Midbrain (tissue), 1 donor: ENCODE measurements at regions not wholly inside any gene's neighbourhood (a gene's known extent, or its start where the extent isn't known, plus 50 kb on each side); places are given as distances from the start of the nearest gene placed in this dataset.

Experiments
- DNase-seq: peaks from one replicate; lab custom pipeline; 2025; lab: John Stamatoyannopoulos, UW

DNA sequence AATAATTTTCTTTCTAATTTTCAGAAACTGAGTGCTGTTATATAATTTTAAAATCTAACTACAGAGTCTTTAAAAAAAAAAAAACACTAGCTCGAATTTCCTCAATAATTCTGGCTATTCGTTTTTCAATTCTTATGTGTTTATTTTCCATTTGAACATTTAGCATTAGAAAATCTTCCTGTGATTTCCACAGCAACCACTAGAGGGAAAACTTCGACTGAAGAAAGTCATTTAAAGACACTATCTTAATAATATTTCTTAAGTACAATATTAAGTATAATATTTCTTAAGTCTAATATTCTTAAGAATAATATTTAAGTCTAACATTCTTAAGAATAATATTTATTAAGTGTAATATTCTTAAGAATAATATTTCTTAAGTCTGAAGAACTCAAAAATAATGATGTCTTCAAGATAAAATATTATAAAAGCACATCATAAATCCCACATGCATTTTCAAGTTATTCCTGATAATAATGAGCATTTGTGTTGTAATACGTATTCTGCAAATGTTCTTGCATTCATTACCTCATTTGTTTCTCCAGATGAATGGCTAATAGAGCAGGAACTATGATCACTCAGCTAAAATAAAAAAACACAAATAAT lies 118.4 kb upstream of the WDR17 start:
- peak; percentile 50 for DNase-seq

DNA sequence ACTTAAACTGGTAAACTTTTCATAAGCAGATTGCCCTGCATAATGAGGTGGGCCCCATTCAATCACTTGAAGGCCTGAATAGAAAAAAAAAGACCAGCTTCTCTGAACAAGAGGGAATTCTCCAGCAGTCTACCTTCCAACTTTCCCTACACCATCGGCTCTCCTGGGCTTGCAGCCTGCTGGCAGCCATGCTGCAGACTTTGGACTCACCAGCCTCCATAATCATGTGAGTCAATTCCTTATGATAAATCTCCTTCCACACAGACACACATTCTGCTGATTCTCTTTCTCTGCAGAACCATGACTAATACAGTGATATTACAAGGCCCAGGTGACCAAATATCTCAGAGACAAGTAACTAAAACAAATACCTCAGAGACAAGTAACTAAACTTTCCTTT lies 113.8 kb upstream of the WDR17 start:
- no peak for DNase-seq

DNA sequence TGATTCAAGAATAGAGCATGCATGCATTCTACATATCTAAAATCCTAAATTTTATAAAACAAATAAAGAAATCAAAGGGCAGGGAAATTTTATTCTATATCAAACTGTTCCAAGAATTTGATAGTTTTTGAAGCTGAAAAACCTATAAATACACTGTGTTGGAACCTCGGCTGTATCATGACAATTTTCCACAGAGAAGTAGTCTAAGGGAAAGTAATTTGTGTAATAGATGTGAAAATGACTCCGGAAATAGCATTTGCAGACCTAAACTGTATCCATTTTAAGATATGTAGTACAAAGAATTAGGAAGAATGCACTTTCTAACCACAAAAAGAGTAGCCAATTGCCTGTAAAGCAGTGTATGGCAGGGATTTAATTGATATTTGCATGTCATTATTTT lies 112.5 kb upstream of the WDR17 start:
- DNase-seq = no peak

DNA sequence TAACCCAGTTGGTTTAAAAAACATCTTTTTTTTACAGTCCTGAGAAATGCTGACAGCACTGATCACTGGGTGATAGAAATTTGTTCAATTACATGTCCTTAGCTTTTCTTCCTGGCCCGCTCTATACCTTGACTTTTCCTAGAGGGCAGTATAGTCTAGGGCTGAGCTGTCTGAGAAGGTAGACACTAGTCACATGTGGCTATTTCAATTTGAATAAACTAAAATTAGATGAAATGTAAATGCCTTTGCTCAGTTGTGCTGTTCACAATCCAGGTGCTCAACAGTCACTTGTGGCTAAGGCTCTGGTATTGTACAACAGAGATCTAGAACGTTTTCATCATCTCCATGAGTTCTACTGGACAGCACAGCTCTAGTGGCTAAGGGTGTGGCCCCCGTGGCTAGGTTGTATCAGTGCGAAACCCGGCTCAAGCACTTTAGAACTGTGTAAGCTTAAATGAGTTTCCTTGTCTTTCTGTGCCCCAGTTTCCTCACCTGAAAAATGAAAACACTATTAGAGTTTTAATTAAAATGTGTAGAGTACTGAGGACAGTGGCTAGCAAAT lies 111.6 kb upstream of the WDR17 start:
- no peak for DNase-seq

DNA sequence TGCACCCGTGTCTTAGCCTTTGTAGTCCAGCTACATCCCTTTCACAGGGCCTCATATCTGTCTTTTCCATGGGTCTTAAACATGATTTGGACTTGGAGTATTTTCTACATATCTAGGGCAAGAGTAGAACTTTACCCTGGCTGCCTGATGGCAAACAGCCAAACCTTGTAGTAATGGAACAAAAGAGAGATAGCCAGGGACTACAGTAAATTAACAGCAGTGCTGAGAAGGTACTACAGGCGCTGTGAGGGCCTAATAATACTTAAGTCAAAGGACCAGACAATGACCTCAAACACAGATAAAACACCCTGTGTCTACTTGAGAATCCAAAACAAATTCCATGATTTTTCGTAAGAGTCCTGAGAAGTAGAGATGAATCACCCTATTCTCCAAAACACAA lies 111.0 kb upstream of the WDR17 start:
- no peak for DNase-seq

DNA sequence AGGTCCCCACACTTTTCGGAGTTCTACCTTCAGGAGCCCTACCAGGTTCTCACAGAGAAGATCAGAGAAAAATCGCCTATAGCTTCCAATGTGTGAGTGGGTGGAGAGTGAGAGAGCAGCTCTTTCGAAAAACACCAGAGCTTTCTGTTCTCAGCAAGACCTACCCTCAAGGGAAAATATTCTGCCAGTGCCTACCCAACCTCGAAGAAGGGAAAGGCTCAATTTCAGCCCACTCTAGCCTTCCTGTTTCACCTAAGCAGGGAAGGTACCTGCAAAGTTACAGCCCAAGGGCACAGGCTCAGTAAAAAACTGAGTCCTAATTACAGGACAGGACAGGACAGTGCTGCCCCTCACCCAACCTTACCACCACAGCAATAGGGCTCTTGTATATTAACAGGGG lies 104.0 kb upstream of the WDR17 start:
- no peak for DNase-seq

DNA sequence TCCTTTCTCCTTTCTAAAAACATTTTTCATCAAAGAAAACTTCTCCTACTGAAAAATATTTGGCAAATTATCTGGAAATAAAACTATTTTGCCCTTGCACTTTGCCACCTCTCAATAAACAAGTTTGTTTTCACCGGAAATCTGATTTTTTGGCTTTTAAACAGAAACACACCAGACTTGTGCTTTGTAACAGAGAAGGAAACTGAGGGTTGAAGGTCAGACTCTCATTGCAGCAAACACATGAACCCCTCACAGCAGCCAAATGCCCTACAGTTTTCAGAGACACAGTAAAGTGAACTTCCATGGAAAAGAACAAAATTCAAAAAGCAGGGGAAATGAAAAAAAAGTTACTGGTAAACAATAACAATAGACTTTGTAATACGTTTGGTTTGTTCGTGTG lies 95.6 kb upstream of the WDR17 start:
- peak; percentile 12 for DNase-seq

DNA sequence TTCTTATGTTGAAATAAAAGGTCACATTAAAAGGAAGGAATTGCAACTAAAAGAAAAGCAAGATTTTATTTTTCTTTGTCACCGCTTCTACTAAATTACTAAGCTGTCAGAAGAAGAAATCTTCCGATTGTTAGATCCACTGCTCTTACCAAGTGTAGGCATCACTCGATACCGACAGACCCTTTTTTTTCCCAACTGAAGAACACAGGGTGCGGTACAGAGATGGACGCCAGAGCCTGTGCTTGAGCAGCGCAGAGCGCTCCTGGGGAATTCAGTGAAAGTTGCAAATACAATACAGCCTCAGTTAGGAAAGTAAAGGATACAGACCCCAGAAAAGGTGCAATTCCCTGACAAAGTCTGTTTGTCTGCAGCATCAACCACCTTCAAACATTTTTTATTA lies 94.9 kb upstream of the WDR17 start:
- DNase-seq = no peak

DNA sequence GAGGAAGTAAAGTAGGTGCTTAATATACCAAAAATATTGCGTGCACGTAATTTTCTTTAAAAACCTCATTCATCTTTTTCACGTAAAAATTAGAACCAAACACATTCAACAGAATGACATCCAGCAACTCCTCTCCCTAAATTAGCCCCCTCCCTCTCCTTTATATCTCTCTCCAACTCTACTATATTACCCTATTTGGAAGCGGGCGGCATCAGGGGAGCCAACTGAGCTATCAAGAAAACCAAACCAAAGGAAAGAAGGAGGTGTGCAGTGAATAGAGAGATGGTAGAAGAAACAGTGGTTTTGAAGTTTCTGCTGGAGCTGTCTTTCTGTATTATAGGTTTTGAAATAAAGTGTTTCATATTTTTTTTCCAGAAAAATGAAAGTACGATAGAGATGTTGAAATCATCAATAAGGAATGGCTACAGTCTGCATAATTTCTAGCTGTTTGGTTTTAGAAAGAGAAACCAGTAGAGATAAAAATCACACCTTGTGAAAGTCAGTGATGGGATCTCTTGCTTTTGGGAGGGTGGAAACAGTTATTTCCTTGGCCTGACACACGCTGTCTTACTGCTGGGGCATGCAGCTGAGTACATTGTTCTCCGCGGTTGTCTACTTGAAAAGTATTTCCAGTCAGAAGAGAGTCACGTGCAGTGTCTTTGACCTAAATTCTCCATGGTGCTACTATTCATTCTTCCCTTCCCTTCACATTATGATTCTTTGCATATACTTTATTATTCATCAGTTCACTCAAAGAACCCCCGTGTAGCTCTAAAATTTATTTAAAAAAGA lies 94.1 kb upstream of the WDR17 start:
- DNase-seq = no peak

DNA sequence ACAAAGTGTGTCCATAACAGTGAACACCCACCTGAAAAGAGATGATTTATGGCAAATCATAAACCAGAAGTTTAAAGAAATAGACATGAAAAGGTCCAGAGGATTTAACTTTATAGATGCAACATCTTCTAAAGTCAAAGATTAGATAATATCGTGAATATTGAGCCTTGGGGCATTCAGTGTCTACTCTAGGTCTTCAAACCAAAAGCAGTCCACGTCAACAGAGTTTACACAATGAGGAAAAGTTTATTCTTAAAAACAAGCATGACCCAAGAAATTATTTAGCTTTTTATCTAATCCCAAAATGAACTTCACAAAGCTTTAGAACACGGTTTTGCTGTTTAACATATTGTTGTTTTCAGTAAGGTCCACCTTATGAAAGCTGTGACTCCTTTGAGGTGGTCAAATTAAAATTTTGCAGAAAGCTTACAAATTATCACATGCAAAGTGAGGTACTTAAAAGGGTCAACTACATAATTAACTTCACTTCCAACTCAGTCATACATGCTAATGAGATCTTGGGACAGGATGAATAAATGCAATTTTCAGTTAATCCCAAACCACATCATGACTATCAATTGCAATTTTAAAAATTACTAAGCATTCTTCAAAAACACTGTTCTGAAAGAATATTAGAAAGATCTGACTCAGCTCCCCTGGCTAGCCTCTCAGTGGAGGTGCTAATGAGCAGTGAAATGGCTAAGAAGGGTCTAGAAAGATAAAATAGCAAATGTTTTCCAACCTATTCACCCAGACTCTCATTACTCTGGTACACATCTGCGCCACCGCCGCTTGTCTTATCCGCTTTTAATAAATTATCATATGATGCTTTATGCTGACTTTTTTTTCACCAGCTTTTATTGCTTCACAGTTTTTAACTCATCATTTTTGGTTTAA lies 92.4 kb upstream of the WDR17 start:
- DNase-seq = no peak

DNA sequence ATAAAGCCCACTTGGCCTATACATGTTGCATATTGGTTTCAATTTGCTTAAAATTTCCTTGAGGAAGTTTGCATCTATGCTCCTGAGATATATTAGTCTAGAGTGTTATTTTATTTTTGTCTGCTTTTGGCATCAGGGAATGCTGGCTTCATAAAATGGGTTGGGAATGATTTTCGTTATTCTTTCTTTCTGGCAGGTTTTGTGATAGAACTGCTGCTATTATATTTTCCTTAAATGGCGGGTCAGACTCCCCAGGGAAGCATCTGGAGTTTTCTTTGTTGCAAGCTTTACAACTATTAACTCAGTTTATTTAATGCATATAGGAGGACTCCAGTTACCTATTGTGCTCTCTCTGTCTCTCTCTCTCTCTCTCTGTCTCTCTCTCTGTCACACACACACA lies 82.0 kb upstream of the WDR17 start:
- no peak for DNase-seq

DNA sequence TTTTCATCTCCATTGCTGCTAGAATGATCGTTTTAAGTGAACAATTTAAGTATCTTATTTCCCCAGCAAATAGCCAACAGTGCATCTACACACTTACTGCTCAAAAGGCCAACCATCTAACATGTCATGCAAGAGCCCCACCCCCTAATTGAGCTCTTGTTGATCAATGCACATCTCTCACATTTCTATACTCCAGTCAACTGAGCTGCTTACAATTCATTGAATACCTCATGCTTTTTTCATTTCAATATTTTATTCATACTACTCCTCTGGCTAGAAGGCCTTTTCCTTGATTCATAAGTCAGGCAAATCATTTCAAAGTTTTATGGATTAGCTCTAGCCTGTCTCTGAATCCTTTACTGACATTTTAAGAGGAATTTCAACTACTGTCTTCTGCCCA lies 79.0 kb upstream of the WDR17 start:
- DNase-seq = no peak

DNA sequence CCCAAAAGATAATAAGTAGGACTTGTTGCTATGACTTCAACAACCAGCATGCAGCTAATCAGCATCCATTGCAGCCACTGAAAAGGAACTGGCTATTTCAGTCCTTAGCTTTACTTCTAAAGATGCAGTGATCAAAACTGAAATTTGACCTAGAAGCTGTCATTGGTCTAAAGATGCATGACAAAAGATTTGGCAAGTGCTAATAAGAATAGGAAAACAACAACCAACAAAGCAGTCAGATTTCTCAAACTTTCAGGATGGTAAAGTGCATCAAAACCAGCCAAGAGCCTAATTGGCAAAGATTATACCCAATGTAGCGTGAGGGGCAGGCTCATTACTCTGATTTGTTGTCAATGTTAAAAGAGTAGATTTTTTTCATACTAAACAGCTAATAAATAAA lies 77.1 kb upstream of the WDR17 start:
- peak; percentile 18 for DNase-seq

DNA sequence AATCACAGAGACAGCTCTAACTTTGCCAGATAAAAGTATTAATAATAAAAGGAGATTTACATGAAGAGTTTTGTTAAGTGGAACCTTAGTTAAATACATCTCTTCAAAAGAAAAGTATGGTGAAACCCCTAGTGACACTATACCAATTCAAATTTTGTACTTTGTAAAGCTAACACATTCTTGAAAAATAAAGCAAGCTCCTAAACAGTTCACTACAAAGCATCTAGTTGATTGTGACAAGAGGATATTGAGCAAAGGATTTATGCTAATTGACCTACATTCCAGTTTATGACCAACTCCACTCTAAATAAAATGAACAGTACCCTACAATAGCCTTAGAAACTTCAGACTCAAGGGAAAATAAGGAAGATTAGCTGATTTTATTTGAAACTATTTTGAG lies 69.4 kb upstream of the WDR17 start:
- DNase-seq = no peak

DNA sequence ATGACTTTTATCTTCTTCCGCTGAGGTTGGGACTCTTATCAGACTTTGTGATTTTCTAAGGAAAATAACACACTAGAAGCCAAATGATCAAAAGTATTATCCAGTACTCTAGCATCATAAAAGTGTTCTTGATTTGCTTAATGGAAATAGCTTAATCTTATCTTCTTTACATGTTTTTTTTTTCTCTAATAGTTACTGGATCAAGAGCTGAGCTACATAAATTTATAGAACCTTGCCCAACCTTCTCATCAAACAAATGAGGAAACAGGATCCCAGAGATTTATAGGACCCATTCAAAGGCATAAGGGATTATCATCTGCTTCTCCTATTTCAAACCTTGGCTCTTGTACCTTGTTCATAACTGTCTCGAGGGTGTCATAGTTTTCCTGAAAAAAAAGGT lies 68.3 kb upstream of the WDR17 start:
- no peak for DNase-seq

DNA sequence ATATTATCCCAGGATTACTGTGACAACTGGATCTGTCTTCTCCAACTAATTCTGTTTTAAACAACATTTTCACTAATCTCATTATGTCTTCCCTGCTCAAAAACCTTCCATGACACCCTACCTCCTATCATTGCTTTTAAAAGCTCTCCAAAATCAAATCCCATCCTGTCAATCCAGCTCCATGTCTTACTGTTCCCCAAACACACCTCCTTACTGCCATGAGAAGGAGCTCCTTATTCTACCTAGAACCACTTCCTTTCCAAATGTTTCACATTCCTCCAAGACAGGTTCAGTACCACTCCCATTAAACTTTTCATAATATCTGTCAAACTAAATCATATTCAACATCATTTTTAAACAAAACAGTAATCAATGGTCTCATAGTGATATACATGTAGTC lies 66.9 kb upstream of the WDR17 start:
- DNase-seq = no peak

DNA sequence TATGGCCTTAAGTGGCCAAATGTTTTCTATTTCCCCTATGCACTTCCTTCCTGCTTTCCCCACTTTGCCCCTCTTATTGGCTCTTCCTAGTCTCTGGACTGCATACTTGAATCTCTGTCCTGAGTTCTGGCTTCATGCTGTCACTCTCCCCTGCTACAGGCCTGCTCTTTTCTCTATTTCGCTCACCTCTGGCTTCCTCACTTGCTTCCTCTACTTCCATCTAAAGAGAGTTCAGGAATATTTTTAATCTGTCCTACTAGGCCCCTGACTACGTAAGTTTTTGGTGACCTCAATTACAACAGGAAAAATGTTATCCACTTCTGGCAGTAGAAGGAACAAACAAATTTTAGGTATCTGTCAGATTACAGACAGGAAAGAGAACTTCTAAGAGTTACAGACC lies 65.7 kb upstream of the WDR17 start:
- DNase-seq = peak; percentile 22

DNA sequence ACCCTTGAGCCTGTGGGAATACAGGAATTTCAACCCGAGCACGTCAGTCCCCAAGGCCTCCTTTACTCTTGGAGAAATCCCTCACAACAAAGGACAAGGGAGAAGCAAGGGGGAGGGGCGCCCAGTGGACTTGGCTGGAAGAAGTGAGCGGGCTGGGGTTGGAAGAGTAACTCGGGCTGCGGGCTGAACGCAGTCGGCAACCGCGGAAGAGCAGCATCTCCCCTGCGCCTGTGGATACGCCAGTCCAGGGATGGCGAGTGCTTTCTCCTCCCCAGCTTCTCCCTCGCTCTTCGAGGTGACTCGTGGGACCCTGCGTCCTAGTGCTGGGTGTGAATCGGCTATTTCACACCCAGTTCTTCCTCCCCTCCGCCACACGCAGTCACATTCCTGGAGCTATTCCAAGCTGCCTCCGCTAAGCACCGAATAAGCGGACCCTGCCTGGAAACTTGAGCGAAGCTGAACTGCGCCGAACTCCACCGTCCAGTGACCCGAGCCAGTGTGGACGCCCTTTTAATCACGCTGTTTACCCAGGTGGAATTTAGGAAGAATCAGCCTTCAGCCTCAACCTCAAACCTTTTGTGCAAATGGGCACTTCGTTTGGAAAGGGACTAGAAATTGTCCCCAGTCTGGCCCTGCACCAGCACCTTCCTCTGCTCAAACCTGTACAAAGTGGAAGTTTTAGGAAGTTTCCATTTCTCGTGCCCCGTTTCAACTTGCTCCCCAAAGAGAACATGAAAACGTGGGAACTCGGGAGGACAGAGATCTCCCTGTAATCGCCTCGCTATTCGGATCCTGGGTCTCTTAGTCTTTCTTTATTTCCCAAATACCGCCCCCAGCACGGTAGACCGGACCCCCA lies 64.3 kb upstream of the WDR17 start:
- peak; percentile 75 for DNase-seq

DNA sequence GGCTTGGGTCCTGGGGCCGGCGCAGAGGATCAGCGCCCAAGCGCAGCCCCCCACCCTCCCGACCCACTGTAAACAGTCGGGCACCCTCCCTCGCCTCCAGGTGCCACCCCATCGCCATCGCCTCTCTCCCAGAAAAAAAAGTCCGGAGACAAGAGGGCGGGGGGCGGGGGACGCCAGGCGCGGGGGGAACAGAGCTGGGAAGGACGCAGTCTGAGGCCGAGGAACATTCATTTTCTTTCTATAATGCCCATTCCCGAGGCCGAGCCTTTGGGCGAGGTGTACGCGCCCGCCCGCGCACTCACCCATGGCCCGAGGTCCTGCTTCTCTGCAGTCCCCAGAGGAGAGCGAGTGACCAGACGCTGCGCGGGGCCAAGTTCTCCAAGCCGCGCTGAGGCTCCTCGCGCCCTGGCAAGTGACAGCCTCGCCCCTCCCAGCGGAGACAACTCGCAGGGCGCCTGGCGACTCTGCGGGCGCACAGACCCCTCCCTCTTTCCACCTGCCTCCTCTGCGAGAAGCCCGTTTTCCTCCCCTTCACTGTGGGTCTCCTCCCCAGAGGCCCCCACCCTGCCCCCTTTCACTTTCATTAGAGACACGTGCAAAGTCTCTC lies 63.5 kb upstream of the WDR17 start:
- peak; percentile 66 for DNase-seq

DNA sequence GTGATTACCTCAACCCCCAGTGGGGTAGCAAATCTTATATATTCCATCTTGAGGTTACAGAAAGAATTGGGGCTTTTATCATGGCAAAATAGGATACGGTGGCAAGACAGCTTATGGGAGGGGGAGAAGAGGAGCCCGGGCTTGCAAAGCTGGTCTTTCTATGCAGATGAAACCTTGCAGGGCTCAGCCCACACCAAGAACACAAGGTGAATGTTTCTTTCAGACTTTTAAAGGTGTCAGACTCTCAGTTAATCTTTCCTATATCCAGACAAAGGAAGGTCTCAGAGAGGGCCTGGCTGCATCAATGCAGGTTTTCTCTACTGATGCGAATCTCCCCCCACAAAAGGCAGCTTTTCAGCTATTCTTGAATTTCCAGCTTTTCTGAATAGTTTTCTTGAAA lies 59.9 kb upstream of the WDR17 start:
- no peak for DNase-seq

DNA sequence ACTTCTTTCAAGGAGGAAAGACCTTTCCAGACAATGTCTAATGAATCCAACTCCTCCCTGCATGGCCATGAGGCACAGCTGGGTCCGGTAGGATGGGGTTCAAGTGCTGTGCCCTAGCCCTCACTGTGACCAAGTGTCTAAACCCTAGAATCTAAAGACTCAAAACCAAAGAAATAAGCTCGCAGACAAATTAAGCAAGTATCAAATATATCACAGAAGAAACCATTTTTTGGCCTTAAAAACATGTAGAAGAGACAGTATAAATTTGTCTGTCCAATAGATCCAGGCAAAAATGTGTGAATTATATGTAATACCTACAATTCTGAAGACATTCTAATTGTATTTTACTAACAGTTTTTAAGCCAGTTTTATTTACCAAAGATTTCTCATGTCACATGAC lies 56.4 kb upstream of the WDR17 start:
- no peak for DNase-seq
